ENCODE measurements at regions not wholly inside any gene's neighbourhood (a gene's known extent, or its start where the extent isn't known, plus 50 kb on each side); places are given as distances from the start of the nearest gene placed in this dataset.

- no peak for DNase-seq
Measured at GRCh38 chr4:156227321-156227720, 273.7 kb upstream of the CTSO start.

GRCh38 chr4:156223985-156224384 lies 270.3 kb upstream of the CTSO start:
- DNase-seq: no peak

- no peak for DNase-seq
Measured at GRCh38 chr4:156217236-156217635, 263.6 kb upstream of the CTSO start.

GRCh38 chr4:156201050-156201449 lies 247.4 kb upstream of the CTSO start:
- DNase-seq: no peak

DNA sequence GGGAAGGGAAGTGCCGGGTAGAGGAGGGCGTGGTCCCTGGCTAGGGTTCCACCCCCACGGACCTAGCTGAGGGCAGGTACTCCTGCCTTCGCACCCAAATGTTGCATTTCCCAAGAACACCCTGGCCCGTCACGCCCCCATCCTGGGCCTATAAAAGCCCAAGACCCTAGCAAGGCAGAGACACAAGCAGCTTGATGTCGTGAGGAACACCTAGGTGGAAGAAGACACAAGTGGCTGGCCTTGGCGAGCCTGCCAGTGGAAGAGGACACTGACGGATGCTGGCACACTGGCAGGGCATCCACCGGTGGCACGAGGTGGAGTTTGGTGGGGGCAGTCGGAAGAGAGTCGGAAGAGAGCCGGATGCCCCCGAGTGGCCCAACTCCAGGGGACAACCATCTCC lies 244.8 kb upstream of the CTSO start:
- no peak for DNase-seq

DNA sequence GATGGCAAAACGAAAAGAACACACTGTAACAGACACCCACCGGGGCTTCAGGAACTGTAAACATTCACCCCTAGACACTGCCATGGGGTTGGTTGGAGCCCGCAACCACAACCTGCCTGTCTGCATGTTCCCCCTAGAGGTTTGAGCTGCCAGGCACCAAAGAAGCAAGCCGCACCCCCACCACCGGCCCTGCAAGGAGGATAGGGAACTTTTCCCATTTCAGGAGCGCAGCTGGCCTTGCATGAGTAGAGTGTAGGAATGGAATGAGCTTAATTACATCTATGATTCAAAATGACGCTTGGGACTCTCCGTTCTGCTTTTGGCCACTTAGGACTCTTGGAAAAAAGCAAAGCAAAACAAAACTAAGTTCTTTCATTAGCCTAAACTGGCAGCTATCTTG lies 243.6 kb upstream of the CTSO start:
- DNase-seq: no peak

DNA sequence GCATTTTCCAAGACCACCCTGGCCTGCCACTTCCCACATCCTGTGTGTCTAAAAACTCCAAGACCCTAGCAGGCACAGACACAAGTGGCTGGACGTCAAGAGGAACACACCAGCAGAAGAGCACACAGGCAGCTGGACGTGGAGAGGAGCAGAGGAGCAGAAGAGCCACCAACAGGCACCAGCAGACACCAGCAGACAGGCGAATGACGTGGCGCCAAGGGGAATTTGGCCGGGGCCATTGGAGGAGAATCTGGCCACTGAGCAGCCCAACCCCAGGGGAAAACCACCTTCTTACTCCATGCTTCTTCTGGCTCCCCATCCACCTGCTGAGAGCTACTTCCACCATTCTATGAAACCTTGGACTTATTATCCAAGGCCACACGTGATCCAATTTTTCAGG lies 243.1 kb upstream of the CTSO start:
- no peak for DNase-seq

DNA sequence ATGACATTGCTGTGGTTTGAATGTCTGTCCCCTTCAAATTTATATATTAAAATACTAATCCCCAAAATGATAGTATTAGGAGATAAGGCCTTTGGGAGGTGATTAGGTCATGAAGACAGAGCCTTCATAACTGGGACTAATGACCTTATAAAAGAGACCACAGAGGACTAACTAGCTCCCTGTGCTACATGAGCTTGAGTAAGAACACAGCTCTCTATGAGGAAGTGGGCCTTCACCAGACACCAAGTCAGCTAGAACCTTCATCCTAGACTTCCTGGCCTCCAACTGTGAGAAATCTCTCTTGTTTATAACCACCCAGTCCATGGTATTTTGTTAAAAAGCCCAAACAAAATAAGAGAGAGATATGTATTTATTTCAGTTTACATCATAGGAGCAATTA lies 242.2 kb upstream of the CTSO start:
- DNase-seq: no peak

GRCh38 chr4:156194896-156195295 lies 241.2 kb upstream of the CTSO start:
- DNase-seq: no peak

GRCh38 chr4:156193800-156194199 lies 240.1 kb upstream of the CTSO start:
- DNase-seq: no peak

DNA sequence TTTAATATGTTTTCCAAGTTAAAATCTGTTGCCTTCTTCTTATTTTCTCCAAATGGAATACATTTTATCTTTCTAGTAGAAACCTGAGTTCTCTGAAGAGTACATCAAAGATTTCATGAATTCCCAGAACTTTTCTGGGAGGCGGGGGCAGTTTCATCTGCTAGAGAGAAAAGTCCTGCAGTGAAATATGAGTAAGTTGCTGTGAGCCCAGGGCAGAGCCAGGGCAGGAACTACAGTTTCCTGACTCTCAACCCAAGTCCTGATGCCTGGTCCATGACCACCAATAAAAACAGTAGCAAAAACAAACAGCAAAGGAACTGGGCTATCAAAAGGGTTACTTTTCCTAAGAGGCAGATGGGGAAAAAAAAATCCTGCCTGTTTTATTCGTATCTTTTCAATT lies 239.4 kb upstream of the CTSO start:
- DNase-seq: no peak

- DNase-seq: no peak
Measured at GRCh38 chr4:156192033-156192432, 238.4 kb upstream of the CTSO start.

- no peak for DNase-seq
Measured at GRCh38 chr4:156191044-156191781, 237.5 kb upstream of the CTSO start.

DNA sequence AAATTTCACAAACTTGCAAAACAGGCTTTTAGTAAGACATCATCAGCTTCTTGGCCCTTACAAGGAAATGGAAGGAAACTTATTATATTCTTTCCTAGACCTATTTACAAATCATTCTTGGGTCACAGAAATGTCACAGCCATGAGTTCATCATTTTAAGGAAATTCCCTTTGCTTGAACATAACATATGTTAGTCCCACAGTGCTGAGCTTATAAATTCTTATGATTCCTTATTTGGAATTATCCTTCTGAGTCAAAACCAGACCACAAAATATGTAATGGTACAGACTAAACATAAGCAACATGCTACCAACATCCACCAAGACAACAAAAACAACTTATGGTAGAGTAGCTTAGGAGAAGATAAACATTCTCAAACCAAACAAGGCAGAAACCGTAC lies 236.9 kb upstream of the CTSO start:
- no peak for DNase-seq

GRCh38 chr4:156188596-156188995 lies 234.9 kb upstream of the CTSO start:
- DNase-seq: no peak

DNA sequence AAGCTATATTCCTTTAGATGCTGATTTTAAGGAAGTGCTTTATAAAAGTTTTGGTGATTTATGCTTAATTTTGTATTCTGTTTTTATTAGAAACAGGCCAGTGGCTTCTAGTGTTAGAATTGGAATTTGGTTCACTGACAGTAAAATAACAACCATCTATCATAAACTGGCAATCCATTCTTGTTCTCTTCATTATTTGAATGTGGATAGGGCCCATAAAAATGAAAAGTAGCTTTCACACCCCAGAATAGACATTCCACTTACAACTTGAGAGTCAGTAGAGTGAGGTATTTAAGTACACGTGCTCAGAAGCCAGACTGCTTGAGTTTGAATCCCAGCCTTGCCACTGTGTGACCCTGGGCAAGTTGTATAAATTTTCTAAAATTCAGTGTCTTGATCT lies 232.4 kb upstream of the CTSO start:
- DNase-seq: no peak

GRCh38 chr4:156185514-156186055 lies 231.9 kb upstream of the CTSO start:
- DNase-seq: no peak

DNA sequence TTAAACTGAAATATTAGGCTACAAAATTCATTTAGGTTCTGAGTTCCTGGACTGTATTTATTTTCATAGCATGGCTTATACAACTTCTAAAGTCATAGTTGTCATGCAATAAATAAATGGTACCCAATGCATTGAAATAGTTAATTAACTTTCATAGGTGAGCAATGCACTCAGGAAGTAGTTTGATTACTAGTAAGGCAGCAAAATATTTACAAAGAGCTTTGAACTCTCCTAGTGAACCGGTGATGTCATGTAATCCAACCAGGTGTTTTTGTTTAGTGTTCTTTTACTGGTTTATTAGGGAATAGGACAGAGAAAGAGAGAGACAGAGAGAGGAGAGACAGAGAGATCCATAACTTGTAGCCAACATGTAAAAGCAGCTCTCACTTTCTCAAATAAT lies 228.6 kb upstream of the CTSO start:
- DNase-seq: no peak

DNA sequence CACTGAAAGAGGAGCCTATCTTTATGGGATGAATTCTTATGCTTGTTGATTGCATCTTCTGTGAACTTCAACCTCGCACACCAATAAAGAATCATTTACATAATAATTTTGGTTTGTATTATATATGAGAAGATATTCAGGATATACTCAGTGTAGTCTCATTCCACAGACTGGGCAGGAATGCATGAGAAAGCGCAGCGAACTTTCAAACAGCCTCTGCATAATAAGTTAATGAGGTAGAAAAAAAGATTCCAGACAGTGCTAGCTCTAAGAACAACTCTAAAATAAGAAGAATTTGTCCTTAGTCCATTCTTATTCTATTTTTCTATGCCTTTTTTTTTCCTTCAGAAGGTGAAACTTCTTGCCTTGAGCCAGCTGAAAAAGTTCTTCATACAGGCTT lies 224.3 kb upstream of the CTSO start:
- no peak for DNase-seq

GRCh38 chr4:156176896-156177295 lies 223.2 kb upstream of the CTSO start:
- DNase-seq: no peak

DNA sequence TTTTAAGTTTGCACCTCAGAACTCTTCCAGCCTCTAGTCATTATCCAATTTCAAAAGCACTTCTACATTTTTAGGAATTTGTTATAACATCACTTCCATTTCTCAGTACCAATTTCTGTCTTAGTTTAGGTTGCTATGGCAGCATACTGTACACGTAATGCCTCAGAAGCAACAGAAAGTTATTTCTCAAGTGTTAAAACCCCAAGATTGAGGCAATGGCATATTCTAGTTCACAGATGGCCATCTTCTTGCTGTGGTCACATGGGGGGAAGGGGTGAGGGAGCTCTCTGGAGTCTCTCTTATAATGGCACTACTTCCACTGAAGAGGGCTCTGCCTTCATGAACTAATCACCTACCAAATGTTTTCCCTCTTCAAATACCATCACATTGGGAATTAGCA lies 220.3 kb upstream of the CTSO start:
- DNase-seq: no peak

GRCh38 chr4:156173486-156173885 lies 219.8 kb upstream of the CTSO start:
- DNase-seq: no peak

DNA sequence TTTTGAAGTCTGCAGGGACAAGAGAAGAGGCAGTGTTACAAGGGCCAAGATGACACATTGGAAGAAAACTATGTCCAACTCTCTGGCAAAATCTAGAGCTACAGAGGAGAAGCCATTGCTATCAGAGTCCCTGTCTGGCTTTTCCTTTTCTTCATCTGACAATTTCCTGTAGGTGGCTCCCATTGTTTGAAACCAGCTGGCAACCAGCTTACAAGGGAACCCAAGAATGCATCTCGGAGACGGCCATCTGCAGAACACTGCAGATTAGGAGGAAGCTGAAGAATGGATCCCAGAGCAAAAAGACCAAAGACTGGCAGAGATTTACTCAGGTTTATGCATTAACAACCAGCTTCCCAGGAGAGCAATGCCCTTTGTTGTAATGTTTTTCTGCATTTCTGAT lies 216.2 kb upstream of the CTSO start:
- DNase-seq: no peak

- no peak for DNase-seq
Measured at GRCh38 chr4:156169011-156169410, 215.3 kb upstream of the CTSO start.

- no peak for DNase-seq
Measured at GRCh38 chr4:156168288-156168687, 214.6 kb upstream of the CTSO start.

Measured in C1 segment of cervical spinal cord (tissue), 14 donors.